ENCODE measurements at regions not wholly inside any gene's neighbourhood (a gene's known extent, or its start where the extent isn't known, plus 50 kb on each side); places are given as distances from the start of the nearest gene placed in this dataset.
"Not testable (repeated sequence)": the region's sequence is repeated elsewhere in the genome, so short reads cannot be mapped to it uniquely, and the experiment has no call there.

DNA sequence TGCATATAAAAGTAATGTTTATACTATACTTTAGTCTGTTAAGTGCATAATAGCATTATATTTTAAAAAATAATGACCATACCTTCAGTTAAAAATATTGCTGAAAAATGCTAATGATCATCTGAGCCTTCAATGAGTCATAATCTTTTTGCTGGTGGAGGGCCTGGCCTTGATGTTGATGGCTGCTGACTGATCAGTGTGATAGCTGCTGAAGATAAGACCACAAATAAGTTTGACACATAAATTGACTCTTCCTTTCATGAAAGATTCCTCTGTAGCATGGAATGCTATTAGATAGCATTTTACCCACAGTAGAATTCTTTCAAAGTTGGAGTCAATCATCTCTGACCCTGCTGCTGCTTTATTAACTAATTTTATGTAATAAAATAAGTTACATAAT, 128.4 kb upstream of the CCDC85A start:
- no peak overlapping the region for H3K27ac ChIP-seq (ENCODE audit: low read depth in 1 of 2, low read length in 1 of 2)
- TF ChIP-seq, protein P1, sequence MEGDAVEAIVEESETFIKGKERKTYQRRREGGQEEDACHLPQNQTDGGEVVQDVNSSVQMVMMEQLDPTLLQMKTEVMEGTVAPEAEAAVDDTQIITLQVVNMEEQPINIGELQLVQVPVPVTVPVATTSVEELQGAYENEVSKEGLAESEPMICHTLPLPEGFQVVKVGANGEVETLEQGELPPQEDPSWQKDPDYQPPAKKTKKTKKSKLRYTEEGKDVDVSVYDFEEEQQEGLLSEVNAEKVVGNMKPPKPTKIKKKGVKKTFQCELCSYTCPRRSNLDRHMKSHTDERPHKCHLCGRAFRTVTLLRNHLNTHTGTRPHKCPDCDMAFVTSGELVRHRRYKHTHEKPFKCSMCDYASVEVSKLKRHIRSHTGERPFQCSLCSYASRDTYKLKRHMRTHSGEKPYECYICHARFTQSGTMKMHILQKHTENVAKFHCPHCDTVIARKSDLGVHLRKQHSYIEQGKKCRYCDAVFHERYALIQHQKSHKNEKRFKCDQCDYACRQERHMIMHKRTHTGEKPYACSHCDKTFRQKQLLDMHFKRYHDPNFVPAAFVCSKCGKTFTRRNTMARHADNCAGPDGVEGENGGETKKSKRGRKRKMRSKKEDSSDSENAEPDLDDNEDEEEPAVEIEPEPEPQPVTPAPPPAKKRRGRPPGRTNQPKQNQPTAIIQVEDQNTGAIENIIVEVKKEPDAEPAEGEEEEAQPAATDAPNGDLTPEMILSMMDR (IDR thresholded peaks at IDR 0.05; ENCODE audit: control extremely low read depth, extremely low read depth), result no peak
- no peaks in the 10 kb centered on the region for H3K36me3 ChIP-seq (ENCODE audit: control insufficient read depth in 4 of 4, insufficient read depth in 4 of 4, low read length in 4 of 4)
- H3K4me3 ChIP-seq, result no peak overlapping the region
- peaks cover 0 to 5% (median 0%) of the 10 kb centered on the region in 4 donors for H3K9me3 ChIP-seq (ENCODE audit: control insufficient read depth in 4 of 4, insufficient read depth in 3 of 4, low read length in 3 of 4)
- no peaks in the 10 kb centered on the region for H3K4me1 ChIP-seq (ENCODE audit: control insufficient read depth in 5 of 5, insufficient read depth in 5 of 5, low read length in 5 of 5)
- no peak overlapping the region for H3K9ac ChIP-seq (ENCODE audit: insufficient read depth in 1 of 2, low read length in 2 of 2)
- H3K27me3 ChIP-seq (ENCODE audit: control insufficient read depth in 3 of 3, insufficient read depth in 3 of 3, low read length in 2 of 3), result no peaks in the 10 kb centered on the region
- DNase-seq (no peak), ATAC-seq (ENCODE audit: insufficient read depth, low FRiP score) (no peak)

DNA sequence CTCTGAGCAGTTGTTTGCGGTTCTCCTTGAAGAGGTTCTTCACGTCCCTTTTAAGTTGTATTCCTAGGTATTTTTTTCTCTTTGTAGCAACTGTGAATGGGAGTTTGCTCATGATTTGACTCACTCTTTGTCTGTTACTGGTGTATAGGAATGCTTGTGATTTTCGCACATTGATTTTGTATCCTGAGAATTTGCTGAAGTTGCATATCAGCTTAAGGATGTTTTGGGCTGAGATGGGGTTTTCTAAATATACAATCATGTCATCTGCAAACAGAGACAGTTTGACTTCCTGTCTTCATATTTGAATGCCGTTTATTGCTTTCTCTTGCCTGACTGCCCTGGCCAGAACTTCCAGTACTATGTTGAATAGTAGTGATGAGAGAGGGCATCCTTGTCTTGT, 122.5 kb upstream of the CCDC85A start:
- not testable (repeated sequence) for H3K9me3 ChIP-seq (ENCODE audit: control insufficient read depth in 4 of 4, insufficient read depth in 3 of 4, low read length in 3 of 4); H3K36me3 ChIP-seq (ENCODE audit: control insufficient read depth in 4 of 4, insufficient read depth in 4 of 4, low read length in 4 of 4); ATAC-seq (ENCODE audit: insufficient read depth, low FRiP score); H3K27ac ChIP-seq (ENCODE audit: low read depth in 1 of 2, low read length in 1 of 2); H3K9ac ChIP-seq (ENCODE audit: insufficient read depth in 1 of 2, low read length in 2 of 2); DNase-seq; H3K27me3 ChIP-seq (ENCODE audit: control insufficient read depth in 3 of 3, insufficient read depth in 3 of 3, low read length in 2 of 3); H3K4me1 ChIP-seq (ENCODE audit: control insufficient read depth in 5 of 5, insufficient read depth in 5 of 5, low read length in 5 of 5); H3K4me3 ChIP-seq
- WGBS, 2 donors, result 90% methylated on average over 4 of the region's 4 CpGs

DNA sequence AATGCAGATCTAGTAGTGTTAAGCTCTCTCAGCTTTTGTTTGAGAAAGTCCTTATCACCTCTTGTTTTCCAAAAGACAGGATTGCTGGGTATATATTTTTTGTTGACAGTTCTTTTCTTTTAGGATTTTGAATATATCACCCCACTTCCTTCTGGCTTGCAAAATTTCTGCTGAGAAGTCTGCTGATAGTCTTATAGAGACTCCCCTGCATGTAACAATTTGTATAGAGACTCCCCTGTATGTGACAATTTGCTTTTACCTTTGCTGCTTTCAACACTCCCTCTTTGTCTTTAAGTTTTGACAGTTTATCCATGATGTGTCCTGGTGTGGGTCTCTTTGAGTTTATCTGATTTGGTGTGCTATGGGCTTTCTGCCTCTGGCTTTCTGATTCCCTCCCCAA, 115.0 kb upstream of the CCDC85A start:
- H3K9ac ChIP-seq (ENCODE audit: insufficient read depth in 1 of 2, low read length in 2 of 2), result no peak overlapping the region
- H3K4me3 ChIP-seq, result no peak overlapping the region
- DNase-seq, result no peak
- H3K27ac ChIP-seq (ENCODE audit: low read depth in 1 of 2, low read length in 1 of 2), result no peak overlapping the region
- TF ChIP-seq, protein P1 (IDR thresholded peaks at IDR 0.05; ENCODE audit: control extremely low read depth, extremely low read depth), result no peak
- H3K36me3 ChIP-seq (ENCODE audit: control insufficient read depth in 4 of 4, insufficient read depth in 4 of 4, low read length in 4 of 4), result no peaks in the 10 kb centered on the region
- no peaks in the 10 kb centered on the region for H3K4me1 ChIP-seq (ENCODE audit: control insufficient read depth in 5 of 5, insufficient read depth in 5 of 5, low read length in 5 of 5)
- H3K27me3 ChIP-seq (ENCODE audit: control insufficient read depth in 3 of 3, insufficient read depth in 3 of 3, low read length in 2 of 3), result no peaks in the 10 kb centered on the region
- H3K9me3 ChIP-seq (ENCODE audit: control insufficient read depth in 4 of 4, insufficient read depth in 3 of 4, low read length in 3 of 4), result no peaks in the 10 kb centered on the region
- ATAC-seq (ENCODE audit: insufficient read depth, low FRiP score), result no peak

DNA sequence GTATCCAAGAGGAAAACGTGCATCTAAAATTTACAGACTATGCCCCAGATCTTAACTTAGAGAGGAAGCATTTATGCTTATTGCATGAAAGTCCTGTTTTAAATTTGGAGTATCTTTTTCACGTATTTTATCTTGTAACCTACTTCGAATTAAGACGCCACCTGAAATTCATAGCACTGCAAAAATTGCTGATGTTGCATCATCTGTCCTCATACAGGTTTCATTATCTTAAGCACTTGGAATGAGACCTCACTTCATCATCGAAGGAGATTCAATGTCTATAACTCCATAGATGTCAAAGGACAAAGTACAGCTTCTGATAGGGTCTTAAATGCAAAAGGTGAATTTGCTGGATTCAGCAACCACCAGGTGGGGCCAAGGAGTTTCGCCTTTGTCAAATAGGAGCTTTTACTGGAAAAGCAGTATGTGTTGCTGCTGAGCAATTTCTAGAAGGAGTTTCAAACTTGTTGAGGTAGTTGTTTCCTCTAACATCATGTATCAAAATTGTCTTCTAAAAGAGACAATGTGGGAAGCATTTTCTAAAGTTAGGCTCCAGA, 106.4 kb upstream of the CCDC85A start:
- TF ChIP-seq, protein P1 (IDR thresholded peaks at IDR 0.05; ENCODE audit: control extremely low read depth, extremely low read depth), result no peak
- no peaks in the 10 kb centered on the region for H3K4me1 ChIP-seq (ENCODE audit: control insufficient read depth in 5 of 5, insufficient read depth in 5 of 5, low read length in 5 of 5)
- H3K36me3 ChIP-seq (ENCODE audit: control insufficient read depth in 4 of 4, insufficient read depth in 4 of 4, low read length in 4 of 4), result no peaks in the 10 kb centered on the region
- 76 to 82% methylated on average over 6 of the region's 6 CpGs for WGBS, 2 donors
- H3K4me3 ChIP-seq, result no peak overlapping the region
- no peak overlapping the region for H3K27ac ChIP-seq (ENCODE audit: low read depth in 1 of 2, low read length in 1 of 2)
- no peak overlapping the region for H3K9ac ChIP-seq (ENCODE audit: insufficient read depth in 1 of 2, low read length in 2 of 2)
- DNase-seq, result peak in 1 of 3 donors; percentile 18
- H3K27me3 ChIP-seq (ENCODE audit: control insufficient read depth in 3 of 3, insufficient read depth in 3 of 3, low read length in 2 of 3), result no peaks in the 10 kb centered on the region
- no peaks in the 10 kb centered on the region for H3K9me3 ChIP-seq (ENCODE audit: control insufficient read depth in 4 of 4, insufficient read depth in 3 of 4, low read length in 3 of 4)
- ATAC-seq (ENCODE audit: insufficient read depth, low FRiP score), result no peak

Measured in lung (tissue), 11 donors.